Gastrocnemius medialis (tissue), 4 donors: ENCODE measurements at regions not wholly inside any gene's neighbourhood (a gene's known extent, or its start where the extent isn't known, plus 50 kb on each side); places are given as distances from the start of the nearest gene placed in this dataset.

Experiments used
- ATAC-seq, 2 donors: fragments of 150-250 bp; one replicate each; pipeline ENCODE4 v1.9.1; 2016
- DNase-seq, 2 donors: peaks; one replicate each; pipeline ENCODE4 v3.0.0-alpha.2; 2019
- H3K27ac ChIP-seq, 4 donors: fragments of 200-600 bp; sonication (generic); 1 replicate in 1 of 4; 2 replicates in 3 of 4; pipeline ENCODE4 v1.5.1; 2016 to 2018; ENCODE audit warnings: mild to moderate bottlenecking in 2 of 4, moderate library complexity in 1 of 4
- H3K27me3 ChIP-seq, 3 donors: fragments of 200-600 bp; sonication (generic) in 2 of 3; 1 replicate in 1 of 3; 2 replicates in 2 of 3; pipeline versions ENCODE4 v1.5.1 to v1.6.0; 2016 to 2019; ENCODE audit warnings: mild to moderate bottlenecking in 1 of 3, moderate library complexity in 1 of 3
- H3K36me3 ChIP-seq, 2 donors: fragments of 200-600 bp; sonication (generic) in 1 of 2; one replicate each; pipeline ENCODE4 v1.5.1; 2017 to 2018
- H3K4me1 ChIP-seq, 2 donors: fragments of 200-600 bp; sonication (generic) in 1 of 2; one replicate each; pipeline ENCODE4 v1.5.1; 2016 to 2017; ENCODE audit warnings: mild to moderate bottlenecking in 2 of 2
- H3K4me3 ChIP-seq, 4 donors: fragments of 200-600 bp; sonication (generic) in 3 of 4; 1 replicate in 1 of 4; 2 replicates in 3 of 4; pipeline ENCODE4 v1.5.1; 2016 to 2019; ENCODE audit warnings: mild to moderate bottlenecking in 2 of 4
- H3K9me3 ChIP-seq, 3 donors: fragments of 200-600 bp; sonication (generic) in 2 of 3; 1 replicate in 1 of 3; 2 replicates in 2 of 3; pipeline ENCODE4 v1.5.1; 2016 to 2019
- POLR2A ChIP-seq, 2 donors: fragments of 450-650 bp; IDR thresholded peaks; one replicate each; pipeline ENCODE4 v1.6.1; 2017; ENCODE audit warnings: antibody characterized with exemption in 2 of 2, mild to moderate bottlenecking in 2 of 2, moderate library complexity in 2 of 2
- in situ Hi-C, 4 donors: fragments of 200-750 bp; cut with MboI; loops; one replicate each; pipeline versions ENCODE4 v1.15.0 to v1.8.0; 2017; ENCODE audit warnings: low sequenced_read_pairs in 4 of 4
- intact Hi-C: fragments of 100-400 bp; cut with DNase I; formaldehyde crosslinking; loops from one replicate; pipeline ENCODE4 v1.15.1; 2023; ENCODE audit warnings: low total_unique reads
- TF ChIP-seq, protein P1 (sequence below), 5 experiments: fragments of 450-650 bp in 3 of 5; fragments of 200-600 bp in 2 of 5; sonication (generic) in 2 of 5; IDR thresholded peaks in 4 of 5; conservative IDR thresholded peaks in 1 of 5; 1 replicate in 4 of 5; 2 replicates in 1 of 5; pipeline ENCODE4 v1.5.1; 2016 to 2019; ENCODE audit warnings: antibody characterized with exemption in 5 of 5, mild to moderate bottlenecking in 3 of 5, moderate library complexity in 3 of 5

DNA sequence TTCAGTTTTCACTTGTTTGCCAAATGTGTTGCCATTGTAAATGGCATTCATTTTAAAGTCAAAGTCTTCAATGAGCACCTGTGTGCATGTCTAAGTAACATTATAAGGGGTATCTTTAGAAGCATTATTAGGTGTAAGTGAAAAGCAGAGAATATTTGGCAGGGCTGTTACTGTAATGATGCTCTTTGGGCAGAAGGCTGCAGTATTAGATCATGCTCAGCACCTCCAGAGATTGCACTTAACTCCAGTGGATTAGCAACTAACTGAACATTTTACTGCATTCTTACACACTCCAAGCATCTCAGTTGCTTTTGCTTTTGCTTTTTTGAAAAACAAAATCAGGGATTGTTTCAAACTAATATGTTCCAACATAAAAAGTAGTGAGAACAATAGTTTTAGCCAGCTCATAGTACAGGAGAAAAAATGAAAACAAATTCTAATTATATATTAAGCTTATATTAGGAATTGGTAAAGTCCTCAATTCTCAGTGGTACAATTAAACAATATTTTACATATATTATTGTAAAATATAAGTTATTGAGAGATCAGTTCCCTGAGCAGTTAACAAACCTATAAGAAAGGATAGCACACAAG, 1740.9 kb upstream of the CDH9 start:
- DNase-seq (no peak), ATAC-seq (no peak)
- in situ Hi-C loops (no loop called here), intact Hi-C loops (no loop called here)
- Histone ChIP-seq H3K27me3 (no peaks in the 10 kb centered on the region), H3K4me3 (no peak overlapping the region), H3K36me3 (no peaks in the 10 kb centered on the region), H3K27ac (no peak overlapping the region), H3K9me3 (no peaks in the 10 kb centered on the region), H3K4me1 (no peaks in the 10 kb centered on the region)
- no peak for TF ChIP-seq POLR2A (IDR thresholded peaks at IDR 0.05)
- TF ChIP-seq, protein P1, sequence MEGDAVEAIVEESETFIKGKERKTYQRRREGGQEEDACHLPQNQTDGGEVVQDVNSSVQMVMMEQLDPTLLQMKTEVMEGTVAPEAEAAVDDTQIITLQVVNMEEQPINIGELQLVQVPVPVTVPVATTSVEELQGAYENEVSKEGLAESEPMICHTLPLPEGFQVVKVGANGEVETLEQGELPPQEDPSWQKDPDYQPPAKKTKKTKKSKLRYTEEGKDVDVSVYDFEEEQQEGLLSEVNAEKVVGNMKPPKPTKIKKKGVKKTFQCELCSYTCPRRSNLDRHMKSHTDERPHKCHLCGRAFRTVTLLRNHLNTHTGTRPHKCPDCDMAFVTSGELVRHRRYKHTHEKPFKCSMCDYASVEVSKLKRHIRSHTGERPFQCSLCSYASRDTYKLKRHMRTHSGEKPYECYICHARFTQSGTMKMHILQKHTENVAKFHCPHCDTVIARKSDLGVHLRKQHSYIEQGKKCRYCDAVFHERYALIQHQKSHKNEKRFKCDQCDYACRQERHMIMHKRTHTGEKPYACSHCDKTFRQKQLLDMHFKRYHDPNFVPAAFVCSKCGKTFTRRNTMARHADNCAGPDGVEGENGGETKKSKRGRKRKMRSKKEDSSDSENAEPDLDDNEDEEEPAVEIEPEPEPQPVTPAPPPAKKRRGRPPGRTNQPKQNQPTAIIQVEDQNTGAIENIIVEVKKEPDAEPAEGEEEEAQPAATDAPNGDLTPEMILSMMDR (IDR thresholded peaks at IDR 0.05 in 4 of 5, conservative IDR thresholded peaks at IDR 0.05 in 1 of 5) = no peak

- TF ChIP-seq, protein P1 (IDR thresholded peaks at IDR 0.05 in 4 of 5, conservative IDR thresholded peaks at IDR 0.05 in 1 of 5) = no peak
- TF ChIP-seq POLR2A (IDR thresholded peaks at IDR 0.05) = no peak
- no peaks in the 10 kb centered on the region for H3K9me3 ChIP-seq
Measured at GRCh38 chr5:28770307-28770706, 1731.9 kb upstream of the CDH9 start.

DNA sequence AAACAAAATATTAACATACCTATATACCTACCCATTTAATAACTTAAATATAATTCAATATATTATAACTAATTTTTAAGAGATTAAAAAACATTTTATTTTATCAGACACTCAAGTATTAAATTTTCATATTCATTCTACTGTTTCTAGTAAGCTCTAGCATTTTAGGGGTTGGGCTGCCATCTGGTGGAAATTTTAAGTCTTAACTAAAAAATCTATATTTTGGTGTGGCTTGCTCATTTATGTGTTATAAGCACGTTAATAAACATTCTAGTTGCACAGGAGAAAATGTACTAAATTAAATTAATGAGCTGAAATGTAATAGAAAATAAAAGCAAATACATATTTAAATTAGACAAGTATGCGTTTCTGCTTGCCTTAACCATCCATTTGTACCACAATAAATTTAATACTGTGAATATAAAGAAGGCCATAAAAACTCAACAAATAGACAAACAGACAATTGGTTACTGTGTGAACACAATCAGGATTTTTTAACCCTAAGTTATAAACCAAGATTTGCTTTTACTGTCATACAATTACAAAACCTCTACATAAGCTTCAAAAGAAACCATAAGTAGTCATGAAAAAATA, 1728.3 kb upstream of the CDH9 start:
- Histone ChIP-seq H3K4me1 (no peaks in the 10 kb centered on the region), H3K27ac (no peak overlapping the region), H3K27me3 (no peaks in the 10 kb centered on the region), H3K4me3 (no peak overlapping the region), H3K9me3 (no peaks in the 10 kb centered on the region), H3K36me3 (no peaks in the 10 kb centered on the region)
- intact Hi-C loops = no loop called here
- TF ChIP-seq, protein P1 (IDR thresholded peaks at IDR 0.05 in 4 of 5, conservative IDR thresholded peaks at IDR 0.05 in 1 of 5) = no peak
- DNase-seq (no peak), ATAC-seq (no peak)
- in situ Hi-C loops = no loop called here

More at GRCh38 chr5:28770307-28770706, 1731.9 kb upstream of the CDH9 start:
- no peaks in the 10 kb centered on the region for H3K4me1 ChIP-seq
- in situ Hi-C loops = no loop called here
- no peaks in the 10 kb centered on the region for H3K36me3 ChIP-seq
- no peak overlapping the region for H3K27ac ChIP-seq
- no peaks in the 10 kb centered on the region for H3K27me3 ChIP-seq
- intact Hi-C loops = no loop called here
- no peak overlapping the region for H3K4me3 ChIP-seq
- ATAC-seq (no peak), DNase-seq (no peak)

- intact Hi-C loops (no loop called here), in situ Hi-C loops (no loop called here)
- no peak overlapping the region for H3K27ac ChIP-seq
- no peak overlapping the region for H3K4me3 ChIP-seq
- H3K9me3 ChIP-seq = no peaks in the 10 kb centered on the region
- H3K36me3 ChIP-seq = no peaks in the 10 kb centered on the region
- ATAC-seq (no peak), DNase-seq (no peak)
- TF ChIP-seq, protein P1 (IDR thresholded peaks at IDR 0.05 in 4 of 5, conservative IDR thresholded peaks at IDR 0.05 in 1 of 5) = no peak
- TF ChIP-seq POLR2A (IDR thresholded peaks at IDR 0.05) = no peak
- no peaks in the 10 kb centered on the region for H3K27me3 ChIP-seq
- H3K4me1 ChIP-seq = no peaks in the 10 kb centered on the region
Measured at GRCh38 chr5:28751396-28751795, 1713.0 kb upstream of the CDH9 start.

- no peak for ATAC-seq
- in situ Hi-C loops (no loop called here), intact Hi-C loops (no loop called here)
- Histone ChIP-seq H3K27ac (no peak overlapping the region), H3K4me1 (no peaks in the 10 kb centered on the region), H3K9me3 (no peaks in the 10 kb centered on the region), H3K36me3 (no peaks in the 10 kb centered on the region), H3K4me3 (no peak overlapping the region), H3K27me3 (no peaks in the 10 kb centered on the region)
- no peak for DNase-seq
- TF ChIP-seq, protein P1 (IDR thresholded peaks at IDR 0.05 in 4 of 5, conservative IDR thresholded peaks at IDR 0.05 in 1 of 5) = no peak
- TF ChIP-seq POLR2A (IDR thresholded peaks at IDR 0.05) = no peak
Measured at GRCh38 chr5:28750251-28750650, 1711.9 kb upstream of the CDH9 start.
